ENCODE measurements at regions not wholly inside any gene's neighbourhood (a gene's known extent, or its start where the extent isn't known, plus 50 kb on each side); places are given as distances from the start of the nearest gene placed in this dataset.

DNA sequence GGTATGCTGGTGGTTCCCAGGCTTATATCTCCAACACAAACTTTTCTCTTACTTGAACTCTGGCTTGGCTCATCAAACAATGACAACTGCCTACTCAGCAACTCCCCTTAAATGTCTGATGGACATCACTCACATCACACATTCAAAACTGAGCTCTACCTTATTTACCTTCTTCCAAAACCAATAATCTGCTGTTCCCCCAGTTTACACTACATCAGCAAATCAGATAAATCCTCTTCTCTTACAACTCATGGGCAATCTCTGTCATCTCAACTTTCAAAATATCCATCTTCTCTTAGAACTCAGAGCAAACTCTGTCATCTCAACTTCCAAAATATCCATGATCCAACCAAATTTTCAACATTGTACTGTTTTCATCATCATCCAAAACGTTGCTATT, 2347.9 kb upstream of the ACO1 start:
- Histone ChIP-seq H3K9ac (ENCODE audit: low read length) (no peak overlapping the region), H4K20me1 (ENCODE audit: insufficient read depth, low read length) (no peaks in the 10 kb centered on the region), H3K4me3 (ENCODE audit: low read length) (no peak overlapping the region), H2AFZ (ENCODE audit: low read length) (no peak overlapping the region), H3K4me1 (ENCODE audit: low read length) (no peaks in the 10 kb centered on the region), H3F3A (ENCODE audit: insufficient read depth, low read length) (no peaks in the 10 kb centered on the region), H3K9me3 (replicated peaks; ENCODE audit: insufficient read depth, low read length) (no peaks in the 10 kb centered on the region), H3K79me2 (ENCODE audit: low read length) (no peaks in the 10 kb centered on the region), H3K9me2 (replicated peaks; ENCODE audit: insufficient read depth, low read length) (no peaks in the 10 kb centered on the region), H3K36me3 (replicated peaks; ENCODE audit: insufficient read depth, low read length) (no peaks in the 10 kb centered on the region), H3K4me2 (ENCODE audit: low read depth, low read length) (no peak overlapping the region), H3K27ac (ENCODE audit: low read length) (no peak overlapping the region), H3K27me3 (replicated peaks; ENCODE audit: insufficient read depth, low read length) (no peaks in the 10 kb centered on the region)
- TF ChIP-seq EZH2phosphoT487 (IDR thresholded peaks at IDR 0.05; ENCODE audit: low read length) (no peak), EZH2 (optimal IDR thresholded peaks at IDR 0.05; ENCODE audit: low read depth, low read length) (no peak)
- TF ChIP-seq, protein P1, sequence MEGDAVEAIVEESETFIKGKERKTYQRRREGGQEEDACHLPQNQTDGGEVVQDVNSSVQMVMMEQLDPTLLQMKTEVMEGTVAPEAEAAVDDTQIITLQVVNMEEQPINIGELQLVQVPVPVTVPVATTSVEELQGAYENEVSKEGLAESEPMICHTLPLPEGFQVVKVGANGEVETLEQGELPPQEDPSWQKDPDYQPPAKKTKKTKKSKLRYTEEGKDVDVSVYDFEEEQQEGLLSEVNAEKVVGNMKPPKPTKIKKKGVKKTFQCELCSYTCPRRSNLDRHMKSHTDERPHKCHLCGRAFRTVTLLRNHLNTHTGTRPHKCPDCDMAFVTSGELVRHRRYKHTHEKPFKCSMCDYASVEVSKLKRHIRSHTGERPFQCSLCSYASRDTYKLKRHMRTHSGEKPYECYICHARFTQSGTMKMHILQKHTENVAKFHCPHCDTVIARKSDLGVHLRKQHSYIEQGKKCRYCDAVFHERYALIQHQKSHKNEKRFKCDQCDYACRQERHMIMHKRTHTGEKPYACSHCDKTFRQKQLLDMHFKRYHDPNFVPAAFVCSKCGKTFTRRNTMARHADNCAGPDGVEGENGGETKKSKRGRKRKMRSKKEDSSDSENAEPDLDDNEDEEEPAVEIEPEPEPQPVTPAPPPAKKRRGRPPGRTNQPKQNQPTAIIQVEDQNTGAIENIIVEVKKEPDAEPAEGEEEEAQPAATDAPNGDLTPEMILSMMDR (IDR thresholded peaks at IDR 0.05; ENCODE audit: low read length) = no peak
- DNase-seq = no peak

DNA sequence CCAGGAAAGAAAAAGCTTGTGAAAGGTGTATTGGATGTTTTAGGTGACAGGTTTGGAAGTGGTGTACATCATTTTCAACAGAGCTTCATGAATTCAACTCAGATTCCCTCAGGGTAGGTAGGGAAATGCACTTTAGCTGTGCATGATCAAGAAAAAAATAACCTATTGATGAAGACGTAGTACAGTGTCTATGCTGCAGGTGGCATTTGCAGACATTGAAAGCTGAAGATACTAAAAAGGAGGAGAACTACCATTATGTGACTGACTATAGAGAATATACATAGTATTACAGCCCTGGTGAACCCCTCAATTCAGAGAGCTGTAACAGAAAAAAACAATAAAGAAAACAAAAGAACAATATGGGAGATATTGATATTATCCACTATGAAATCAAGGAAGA, 2344.7 kb upstream of the ACO1 start:
- Histone ChIP-seq H3K27ac (ENCODE audit: low read length) (no peak overlapping the region), H3K4me3 (ENCODE audit: low read length) (no peak overlapping the region)
- DNase-seq = no peak

DNA sequence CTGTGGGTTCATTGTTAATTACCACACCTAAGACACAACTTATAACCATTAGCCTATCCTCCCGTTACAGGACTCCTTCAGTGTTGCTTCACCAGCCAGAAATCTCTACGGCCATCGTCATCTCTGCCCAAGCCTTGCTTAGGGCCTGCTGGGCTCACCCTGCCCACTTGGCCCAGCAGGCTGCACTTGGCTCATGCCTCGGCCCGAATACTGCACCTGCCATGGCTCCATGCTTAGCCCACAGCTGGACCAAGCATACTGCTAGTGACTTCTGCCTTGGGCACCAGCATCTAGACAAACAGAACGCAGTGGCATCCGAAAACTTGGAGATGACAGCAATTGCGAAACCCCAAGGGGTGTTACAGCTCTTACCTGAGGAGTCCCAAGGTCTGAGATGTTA, 2336.0 kb upstream of the ACO1 start:
- Histone ChIP-seq H3K9me3 (replicated peaks; ENCODE audit: insufficient read depth, low read length) (no peaks in the 10 kb centered on the region), H4K20me1 (ENCODE audit: insufficient read depth, low read length) (no peaks in the 10 kb centered on the region), H3K27ac (ENCODE audit: low read length) (no peak overlapping the region), H3K4me1 (ENCODE audit: low read length) (no peaks in the 10 kb centered on the region), H3K36me3 (replicated peaks; ENCODE audit: insufficient read depth, low read length) (no peaks in the 10 kb centered on the region), H3K4me2 (ENCODE audit: low read depth, low read length) (no peak overlapping the region), H3K9ac (ENCODE audit: low read length) (no peak overlapping the region), H3K79me2 (ENCODE audit: low read length) (no peaks in the 10 kb centered on the region), H3F3A (ENCODE audit: insufficient read depth, low read length) (no peaks in the 10 kb centered on the region), H3K9me2 (replicated peaks; ENCODE audit: insufficient read depth, low read length) (no peaks in the 10 kb centered on the region), H3K4me3 (ENCODE audit: low read length) (no peak overlapping the region), H2AFZ (ENCODE audit: low read length) (no peak overlapping the region), H3K27me3 (replicated peaks; ENCODE audit: insufficient read depth, low read length) (no peaks in the 10 kb centered on the region)
- TF ChIP-seq EZH2phosphoT487 (IDR thresholded peaks at IDR 0.05; ENCODE audit: low read length) = no peak
- TF ChIP-seq, protein P1 (IDR thresholded peaks at IDR 0.05; ENCODE audit: low read length) = no peak
- no peak for TF ChIP-seq EZH2 (optimal IDR thresholded peaks at IDR 0.05; ENCODE audit: low read depth, low read length)
- DNase-seq = no peak

More for the DNA sequence above, 2344.7 kb upstream of the ACO1 start:
- Histone ChIP-seq H3K27me3 (replicated peaks; ENCODE audit: insufficient read depth, low read length) (no peaks in the 10 kb centered on the region), H3K9me3 (replicated peaks; ENCODE audit: insufficient read depth, low read length) (no peaks in the 10 kb centered on the region), H3K9me2 (replicated peaks; ENCODE audit: insufficient read depth, low read length) (no peaks in the 10 kb centered on the region), H4K20me1 (ENCODE audit: insufficient read depth, low read length) (no peaks in the 10 kb centered on the region), H3K9ac (ENCODE audit: low read length) (no peak overlapping the region), H3K79me2 (ENCODE audit: low read length) (no peaks in the 10 kb centered on the region), H3K36me3 (replicated peaks; ENCODE audit: insufficient read depth, low read length) (no peaks in the 10 kb centered on the region), H3F3A (ENCODE audit: insufficient read depth, low read length) (no peaks in the 10 kb centered on the region), H3K4me1 (ENCODE audit: low read length) (no peaks in the 10 kb centered on the region), H2AFZ (ENCODE audit: low read length) (no peak overlapping the region), H3K4me2 (ENCODE audit: low read depth, low read length) (no peak overlapping the region)
- TF ChIP-seq EZH2 (optimal IDR thresholded peaks at IDR 0.05; ENCODE audit: low read depth, low read length) (no peak), EZH2phosphoT487 (IDR thresholded peaks at IDR 0.05; ENCODE audit: low read length) (no peak)
- TF ChIP-seq, protein P1 (IDR thresholded peaks at IDR 0.05; ENCODE audit: low read length) = no peak
